ENCODE measurements at regions not wholly inside any gene's neighbourhood (a gene's known extent, or its start where the extent isn't known, plus 50 kb on each side); places are given as distances from the start of the nearest gene placed in this dataset.

DNA sequence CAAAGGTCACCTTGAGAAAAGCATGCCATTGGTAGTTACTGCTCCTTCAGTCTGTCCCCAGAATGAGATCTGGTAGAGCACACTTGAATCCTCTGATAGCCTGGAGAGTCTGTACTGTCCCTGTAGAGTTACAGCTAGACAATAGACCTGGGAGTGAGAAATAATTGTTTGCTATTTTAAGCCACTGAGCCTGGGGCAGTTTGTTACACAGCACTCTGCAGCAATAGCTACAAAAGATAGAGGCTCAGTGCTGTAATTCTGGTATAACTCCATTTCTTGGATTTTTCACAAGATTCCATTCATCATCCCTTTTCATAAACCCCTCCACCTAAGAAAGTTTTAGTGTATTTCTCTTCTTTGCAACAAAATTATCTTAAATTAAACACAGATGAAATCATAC is 242.7 kb upstream of the ARRDC4 start:
- no peak for DNase-seq
- no peaks in the 10 kb centered on the region for H3K27me3 Mint-ChIP-seq (ENCODE audit: unreplicated experiment)
- no peaks in the 10 kb centered on the region for H3K4me1 Mint-ChIP-seq (ENCODE audit: low read depth, unreplicated experiment)
- TF ChIP-seq, protein P1, sequence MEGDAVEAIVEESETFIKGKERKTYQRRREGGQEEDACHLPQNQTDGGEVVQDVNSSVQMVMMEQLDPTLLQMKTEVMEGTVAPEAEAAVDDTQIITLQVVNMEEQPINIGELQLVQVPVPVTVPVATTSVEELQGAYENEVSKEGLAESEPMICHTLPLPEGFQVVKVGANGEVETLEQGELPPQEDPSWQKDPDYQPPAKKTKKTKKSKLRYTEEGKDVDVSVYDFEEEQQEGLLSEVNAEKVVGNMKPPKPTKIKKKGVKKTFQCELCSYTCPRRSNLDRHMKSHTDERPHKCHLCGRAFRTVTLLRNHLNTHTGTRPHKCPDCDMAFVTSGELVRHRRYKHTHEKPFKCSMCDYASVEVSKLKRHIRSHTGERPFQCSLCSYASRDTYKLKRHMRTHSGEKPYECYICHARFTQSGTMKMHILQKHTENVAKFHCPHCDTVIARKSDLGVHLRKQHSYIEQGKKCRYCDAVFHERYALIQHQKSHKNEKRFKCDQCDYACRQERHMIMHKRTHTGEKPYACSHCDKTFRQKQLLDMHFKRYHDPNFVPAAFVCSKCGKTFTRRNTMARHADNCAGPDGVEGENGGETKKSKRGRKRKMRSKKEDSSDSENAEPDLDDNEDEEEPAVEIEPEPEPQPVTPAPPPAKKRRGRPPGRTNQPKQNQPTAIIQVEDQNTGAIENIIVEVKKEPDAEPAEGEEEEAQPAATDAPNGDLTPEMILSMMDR (IDR thresholded peaks at IDR 0.05; ENCODE audit: partially characterized antibody, unreplicated experiment): no peak
- no peak overlapping the region for H3K27ac Mint-ChIP-seq (ENCODE audit: unreplicated experiment)
- H3K9me3 Mint-ChIP-seq (ENCODE audit: unreplicated experiment): no peaks in the 10 kb centered on the region
- no peak overlapping the region for H3K4me3 Mint-ChIP-seq (ENCODE audit: unreplicated experiment)
- no peaks in the 10 kb centered on the region for H3K36me3 Mint-ChIP-seq (ENCODE audit: unreplicated experiment)

DNA sequence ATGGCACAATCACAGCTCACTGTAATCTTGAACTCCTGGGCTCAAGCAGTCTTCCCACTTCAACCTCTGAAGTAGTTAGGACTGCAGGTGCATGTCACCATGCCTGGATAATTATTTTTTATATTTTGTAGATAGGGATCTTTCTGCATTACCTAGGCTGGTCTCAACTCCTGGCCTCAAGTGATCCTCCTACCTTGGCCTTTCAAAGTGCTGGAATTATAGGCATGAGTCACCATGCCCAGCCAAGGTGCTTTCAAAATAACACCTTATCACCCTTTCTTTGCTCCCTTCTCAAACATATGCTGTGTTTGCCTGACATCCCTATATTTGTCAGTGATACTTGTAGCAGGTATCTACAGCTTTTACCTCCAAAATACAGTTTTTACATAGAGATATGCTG is 242.0 kb upstream of the ARRDC4 start:
- Mint-ChIP-seq H3K4me1 (ENCODE audit: low read depth, unreplicated experiment) (no peaks in the 10 kb centered on the region), H3K27me3 (ENCODE audit: unreplicated experiment) (no peaks in the 10 kb centered on the region), H3K4me3 (ENCODE audit: unreplicated experiment) (no peak overlapping the region), H3K9me3 (ENCODE audit: unreplicated experiment) (no peaks in the 10 kb centered on the region), H3K36me3 (ENCODE audit: unreplicated experiment) (no peaks in the 10 kb centered on the region), H3K27ac (ENCODE audit: unreplicated experiment) (no peak overlapping the region)
- TF ChIP-seq, protein P1 (IDR thresholded peaks at IDR 0.05; ENCODE audit: partially characterized antibody, unreplicated experiment): no peak
- no peak for DNase-seq

DNA sequence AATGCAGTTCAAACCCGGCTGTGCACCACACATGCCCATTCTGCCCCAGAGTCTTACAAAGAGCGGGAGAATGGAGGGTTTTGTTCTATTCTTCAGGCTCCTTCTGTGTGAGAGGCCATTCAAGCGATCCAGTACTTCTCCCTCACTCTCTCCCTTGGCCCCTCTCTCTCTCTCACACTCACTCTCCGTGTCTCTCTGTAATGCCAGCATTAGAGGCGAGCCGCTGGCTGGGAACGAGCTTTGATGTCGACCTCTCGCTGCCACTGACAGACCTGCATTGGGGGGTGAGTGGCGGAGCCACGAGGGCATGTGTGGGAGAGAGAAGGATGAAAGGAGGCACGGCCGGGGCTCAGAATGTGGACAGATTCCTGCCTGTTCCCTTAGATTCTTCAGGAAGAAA is 231.7 kb upstream of the ARRDC4 start:
- peaks cover 2% of the 10 kb centered on the region for H3K9me3 Mint-ChIP-seq (ENCODE audit: unreplicated experiment)
- H3K27ac Mint-ChIP-seq (ENCODE audit: unreplicated experiment): peak overlapping the region; percentile 26
- DNase-seq: no peak
- TF ChIP-seq, protein P1 (IDR thresholded peaks at IDR 0.05; ENCODE audit: partially characterized antibody, unreplicated experiment): no peak
- H3K36me3 Mint-ChIP-seq (ENCODE audit: unreplicated experiment): no peaks in the 10 kb centered on the region
- no peaks in the 10 kb centered on the region for H3K27me3 Mint-ChIP-seq (ENCODE audit: unreplicated experiment)
- peaks cover 41% of the 10 kb centered on the region for H3K4me1 Mint-ChIP-seq (ENCODE audit: low read depth, unreplicated experiment)
- no peak overlapping the region for H3K4me3 Mint-ChIP-seq (ENCODE audit: unreplicated experiment)

DNA sequence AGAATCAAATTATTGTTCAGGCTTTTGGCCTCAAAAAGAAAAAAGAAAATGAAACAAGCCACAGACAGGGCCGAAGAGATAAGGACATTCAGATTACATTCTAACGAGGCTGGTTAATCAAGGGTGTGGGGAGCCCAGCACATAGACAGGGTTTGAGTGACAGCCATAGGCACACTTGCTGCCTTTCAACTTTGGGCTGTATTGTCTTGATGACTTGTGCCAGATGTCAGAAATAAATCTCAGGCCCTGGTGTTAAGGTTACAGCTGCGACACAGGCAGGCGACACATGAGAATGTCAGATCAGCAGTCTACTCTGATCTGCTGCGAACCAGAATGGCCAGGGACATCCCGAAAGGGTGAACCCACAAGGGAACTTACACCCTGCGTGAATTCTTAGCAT is 231.2 kb upstream of the ARRDC4 start:
- TF ChIP-seq, protein P1 (IDR thresholded peaks at IDR 0.05; ENCODE audit: partially characterized antibody, unreplicated experiment): no peak
- no peak for DNase-seq
- Mint-ChIP-seq H3K36me3 (ENCODE audit: unreplicated experiment) (no peaks in the 10 kb centered on the region), H3K27ac (ENCODE audit: unreplicated experiment) (peak overlapping the region; percentile 26), H3K4me1 (ENCODE audit: low read depth, unreplicated experiment) (peaks cover 41% of the 10 kb centered on the region), H3K9me3 (ENCODE audit: unreplicated experiment) (peaks cover 2% of the 10 kb centered on the region), H3K27me3 (ENCODE audit: unreplicated experiment) (no peaks in the 10 kb centered on the region), H3K4me3 (ENCODE audit: unreplicated experiment) (no peak overlapping the region)

DNA sequence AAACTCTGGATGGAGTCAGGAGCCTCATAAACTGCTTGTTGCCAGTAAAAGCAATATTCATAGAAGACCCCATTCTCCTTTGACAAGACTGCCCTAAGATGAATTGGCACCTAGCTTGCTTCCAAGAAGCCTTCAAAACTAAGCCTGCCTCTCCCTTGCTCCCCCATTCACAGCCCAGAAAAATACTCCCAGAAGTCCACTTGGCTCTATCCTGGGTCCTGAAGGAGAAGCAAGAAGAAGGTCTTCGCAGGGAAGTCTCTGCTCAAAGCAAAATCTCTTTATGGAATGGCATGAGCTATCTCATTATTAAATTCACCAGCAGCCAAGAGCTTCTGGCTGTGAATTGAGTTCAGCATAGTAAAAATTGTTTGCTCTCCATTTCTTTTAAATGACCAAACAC is 230.2 kb upstream of the ARRDC4 start:
- TF ChIP-seq, protein P1 (IDR thresholded peaks at IDR 0.05; ENCODE audit: partially characterized antibody, unreplicated experiment): no peak
- no peak for DNase-seq
- Mint-ChIP-seq H3K4me3 (ENCODE audit: unreplicated experiment) (no peak overlapping the region), H3K27ac (ENCODE audit: unreplicated experiment) (no peak overlapping the region), H3K36me3 (ENCODE audit: unreplicated experiment) (no peaks in the 10 kb centered on the region), H3K27me3 (ENCODE audit: unreplicated experiment) (no peaks in the 10 kb centered on the region), H3K9me3 (ENCODE audit: unreplicated experiment) (peaks cover 2% of the 10 kb centered on the region), H3K4me1 (ENCODE audit: low read depth, unreplicated experiment) (peaks cover 41% of the 10 kb centered on the region)

Data from glutamatergic neuron (in vitro differentiated cells).